Stomach (tissue), 4 donors: ENCODE measurements at regions not wholly inside any gene's neighbourhood (a gene's known extent, or its start where the extent isn't known, plus 50 kb on each side); places are given as distances from the start of the nearest gene placed in this dataset.

ENCODE experiments used
- CTCF ChIP-seq, 7 experiments: fragments of 450-650 bp in 4 of 7; fragments of 200-600 bp in 3 of 7; sonication (generic) in 3 of 7; IDR thresholded peaks; one replicate each; pipeline ENCODE4 v1.5.1; 2016 to 2019; ENCODE audit warnings: antibody characterized with exemption in 7 of 7, control low read depth in 2 of 7, mild to moderate bottlenecking in 1 of 7
- EP300 ChIP-seq: sonication (generic); formaldehyde crosslinking; IDR thresholded peaks from one replicate; pipeline ENCODE4 v1.6.1; 2017; ENCODE audit warnings: antibody characterized with exemption
- POLR2A ChIP-seq, 4 donors: fragments of 450-650 bp; IDR thresholded peaks; one replicate each; pipeline ENCODE4 v1.6.1; 2016; ENCODE audit warnings: antibody characterized with exemption in 4 of 4, control low read depth in 2 of 4, mild to moderate bottlenecking in 1 of 4, moderate library complexity in 1 of 4

- TF ChIP-seq CTCF (IDR thresholded peaks at IDR 0.05) (no peak), POLR2A (IDR thresholded peaks at IDR 0.05) (no peak), EP300 (no peak)
Observed at GRCh38 chr16:51657848-51658247, 506.8 kb upstream of the SALL1 start.
